ENCODE measurements at regions not wholly inside any gene's neighbourhood (a gene's known extent, or its start where the extent isn't known, plus 50 kb on each side); places are given as distances from the start of the nearest gene placed in this dataset.

DNA sequence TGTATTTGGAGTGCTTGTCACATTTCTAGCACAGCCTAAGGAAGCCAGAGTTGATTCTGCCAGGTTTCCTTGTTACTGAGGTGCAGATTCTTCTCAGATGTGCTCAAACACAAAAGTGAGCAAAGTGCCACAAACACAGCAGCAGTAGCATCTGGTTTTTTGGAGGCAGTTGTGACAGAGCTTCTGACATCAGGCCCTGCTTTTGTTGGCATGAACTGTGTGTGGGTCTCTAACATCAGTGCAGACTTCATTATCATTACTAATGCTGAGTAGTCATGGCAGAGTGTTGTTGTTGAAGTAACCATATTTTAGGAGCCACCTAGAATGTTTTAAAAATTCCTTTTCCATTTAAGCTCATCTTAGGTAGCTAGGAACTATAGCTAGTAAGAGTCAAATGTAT lies 656.6 kb downstream of the ANKRD50 start:
- TF ChIP-seq, protein P1, sequence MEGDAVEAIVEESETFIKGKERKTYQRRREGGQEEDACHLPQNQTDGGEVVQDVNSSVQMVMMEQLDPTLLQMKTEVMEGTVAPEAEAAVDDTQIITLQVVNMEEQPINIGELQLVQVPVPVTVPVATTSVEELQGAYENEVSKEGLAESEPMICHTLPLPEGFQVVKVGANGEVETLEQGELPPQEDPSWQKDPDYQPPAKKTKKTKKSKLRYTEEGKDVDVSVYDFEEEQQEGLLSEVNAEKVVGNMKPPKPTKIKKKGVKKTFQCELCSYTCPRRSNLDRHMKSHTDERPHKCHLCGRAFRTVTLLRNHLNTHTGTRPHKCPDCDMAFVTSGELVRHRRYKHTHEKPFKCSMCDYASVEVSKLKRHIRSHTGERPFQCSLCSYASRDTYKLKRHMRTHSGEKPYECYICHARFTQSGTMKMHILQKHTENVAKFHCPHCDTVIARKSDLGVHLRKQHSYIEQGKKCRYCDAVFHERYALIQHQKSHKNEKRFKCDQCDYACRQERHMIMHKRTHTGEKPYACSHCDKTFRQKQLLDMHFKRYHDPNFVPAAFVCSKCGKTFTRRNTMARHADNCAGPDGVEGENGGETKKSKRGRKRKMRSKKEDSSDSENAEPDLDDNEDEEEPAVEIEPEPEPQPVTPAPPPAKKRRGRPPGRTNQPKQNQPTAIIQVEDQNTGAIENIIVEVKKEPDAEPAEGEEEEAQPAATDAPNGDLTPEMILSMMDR (IDR thresholded peaks at IDR 0.05): no peak
- TF ChIP-seq POLR2A (IDR thresholded peaks at IDR 0.05): no peak

Data from suprapubic skin (tissue), 3 donors.